DND-41 (cell line): ENCODE measurements at regions not wholly inside any gene's neighbourhood (a gene's known extent, or its start where the extent isn't known, plus 50 kb on each side); places are given as distances from the start of the nearest gene placed in this dataset.

Experiments
- ATAC-seq: fragments of 200-7000 bp; cut with Tn5 transposase; 3 replicates; pipeline ENCODE4 v1.9.1; 2021; ENCODE audit warnings: low read depth; ENCODE audit not compliant: insufficient read depth
- DNase-seq: peaks from one replicate; pipeline ENCODE4 v3.0.0-alpha.2; 2020
- H2AFZ ChIP-seq: 2 replicates; pipeline ENCODE4 v1.6.0; 2012; ENCODE audit warnings: low read depth, low read length
- H3K27ac ChIP-seq: 2 replicates; pipeline ENCODE4 v1.5.1; 2012; ENCODE audit warnings: low read length, inconsistent platforms
- H3K27me3 ChIP-seq: fragments of 200-600 bp; sonication (generic); 2 replicates; pipeline ENCODE4 v1.6.0; 2012; ENCODE audit warnings: low read length, mild to moderate bottlenecking, inconsistent platforms; ENCODE audit not compliant: insufficient read depth, poor library complexity
- H3K36me3 ChIP-seq: 2 replicates; pipeline ENCODE4 v1.5.1; 2012; ENCODE audit warnings: low read length, inconsistent platforms; ENCODE audit not compliant: insufficient read depth
- H3K4me1 ChIP-seq: 2 replicates; pipeline ENCODE4 v1.5.1; 2012; ENCODE audit warnings: mild to moderate bottlenecking, low read length; ENCODE audit not compliant: insufficient read depth
- H3K4me2 ChIP-seq: 2 replicates; pipeline ENCODE4 v1.6.0; 2012; ENCODE audit warnings: mild to moderate bottlenecking, moderate library complexity, low read length, inconsistent platforms; ENCODE audit not compliant: insufficient read depth
- H3K4me3 ChIP-seq, 2 experiments: fragments of 200-600 bp in 1 of 2; shearing (Covaris generic) in 1 of 2; 2 replicates each; pipeline ENCODE4 v1.5.1; 2012 to 2016; ENCODE audit warnings: inconsistent platforms in 2 of 2, low read length in 2 of 2, mild to moderate bottlenecking in 2 of 2, low read depth in 1 of 2, moderate library complexity in 1 of 2
- H3K79me2 ChIP-seq: 2 replicates; pipeline ENCODE4 v1.6.0; 2012; ENCODE audit warnings: low read length, inconsistent platforms; ENCODE audit not compliant: insufficient read depth
- H3K9ac ChIP-seq: 2 replicates; pipeline ENCODE4 v1.6.0; 2012; ENCODE audit warnings: low read depth, mild to moderate bottlenecking, inconsistent platforms, low read length, moderate library complexity
- H3K9me3 ChIP-seq: 2 replicates; pipeline ENCODE4 v1.5.1; 2012; ENCODE audit warnings: low read length, moderate library complexity, mild to moderate bottlenecking, inconsistent platforms; ENCODE audit not compliant: insufficient read depth, severe bottlenecking
- H4K20me1 ChIP-seq: 2 replicates; pipeline ENCODE4 v1.6.0; 2012; ENCODE audit warnings: low read length; ENCODE audit not compliant: insufficient read depth
- EZH2 ChIP-seq: IDR thresholded peaks from 3 replicates; pipeline ENCODE4 v1.6.1; 2012; ENCODE audit warnings: borderline replicate concordance, low read depth, mild to moderate bottlenecking, moderate library complexity, low read length, inconsistent platforms; ENCODE audit not compliant: severe bottlenecking
- TF ChIP-seq, protein P1 (sequence below): IDR thresholded peaks from 2 replicates; pipeline ENCODE4 v1.5.1; 2012; ENCODE audit warnings: borderline replicate concordance, low read length, moderate library complexity, mild to moderate bottlenecking; ENCODE audit not compliant: poor library complexity, severe bottlenecking; ENCODE audit errors: extremely low read depth

DNA sequence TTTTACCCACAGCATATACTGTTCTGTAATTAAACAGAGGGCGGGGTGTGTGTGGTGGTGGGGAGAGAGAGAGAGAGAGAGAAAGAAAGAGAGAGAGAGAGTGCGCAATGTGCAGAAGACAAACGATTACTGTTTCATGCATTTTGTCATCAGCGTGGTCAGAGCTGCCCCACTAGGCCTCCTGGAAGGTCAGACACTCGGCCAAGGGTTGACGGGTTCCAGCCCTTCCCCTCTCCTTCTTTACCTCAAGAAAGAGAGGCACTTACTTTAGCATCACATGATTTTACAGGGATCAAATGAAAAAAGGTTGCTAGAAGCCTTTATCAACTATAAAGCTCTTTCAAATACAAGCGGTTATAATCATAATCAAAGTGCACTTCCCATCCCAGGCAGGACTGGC is 269.2 kb upstream of the SORL1-AS1 start:
- H3K9ac ChIP-seq: no peak overlapping the region
- H3K4me3 ChIP-seq: no peak overlapping the region
- H4K20me1 ChIP-seq: no peaks in the 10 kb centered on the region
- H3K27me3 ChIP-seq: peaks cover 22% of the 10 kb centered on the region
- no peaks in the 10 kb centered on the region for H3K4me1 ChIP-seq
- H2AFZ ChIP-seq: no peak overlapping the region
- no peak overlapping the region for H3K4me2 ChIP-seq
- H3K9me3 ChIP-seq: no peaks in the 10 kb centered on the region
- no peaks in the 10 kb centered on the region for H3K79me2 ChIP-seq
- TF ChIP-seq, protein P1, sequence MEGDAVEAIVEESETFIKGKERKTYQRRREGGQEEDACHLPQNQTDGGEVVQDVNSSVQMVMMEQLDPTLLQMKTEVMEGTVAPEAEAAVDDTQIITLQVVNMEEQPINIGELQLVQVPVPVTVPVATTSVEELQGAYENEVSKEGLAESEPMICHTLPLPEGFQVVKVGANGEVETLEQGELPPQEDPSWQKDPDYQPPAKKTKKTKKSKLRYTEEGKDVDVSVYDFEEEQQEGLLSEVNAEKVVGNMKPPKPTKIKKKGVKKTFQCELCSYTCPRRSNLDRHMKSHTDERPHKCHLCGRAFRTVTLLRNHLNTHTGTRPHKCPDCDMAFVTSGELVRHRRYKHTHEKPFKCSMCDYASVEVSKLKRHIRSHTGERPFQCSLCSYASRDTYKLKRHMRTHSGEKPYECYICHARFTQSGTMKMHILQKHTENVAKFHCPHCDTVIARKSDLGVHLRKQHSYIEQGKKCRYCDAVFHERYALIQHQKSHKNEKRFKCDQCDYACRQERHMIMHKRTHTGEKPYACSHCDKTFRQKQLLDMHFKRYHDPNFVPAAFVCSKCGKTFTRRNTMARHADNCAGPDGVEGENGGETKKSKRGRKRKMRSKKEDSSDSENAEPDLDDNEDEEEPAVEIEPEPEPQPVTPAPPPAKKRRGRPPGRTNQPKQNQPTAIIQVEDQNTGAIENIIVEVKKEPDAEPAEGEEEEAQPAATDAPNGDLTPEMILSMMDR: no peak
- no peak for TF ChIP-seq EZH2
- ATAC-seq (no peak), DNase-seq (no peak)
- H3K27ac ChIP-seq: no peak overlapping the region
- H3K36me3 ChIP-seq: no peaks in the 10 kb centered on the region

DNA sequence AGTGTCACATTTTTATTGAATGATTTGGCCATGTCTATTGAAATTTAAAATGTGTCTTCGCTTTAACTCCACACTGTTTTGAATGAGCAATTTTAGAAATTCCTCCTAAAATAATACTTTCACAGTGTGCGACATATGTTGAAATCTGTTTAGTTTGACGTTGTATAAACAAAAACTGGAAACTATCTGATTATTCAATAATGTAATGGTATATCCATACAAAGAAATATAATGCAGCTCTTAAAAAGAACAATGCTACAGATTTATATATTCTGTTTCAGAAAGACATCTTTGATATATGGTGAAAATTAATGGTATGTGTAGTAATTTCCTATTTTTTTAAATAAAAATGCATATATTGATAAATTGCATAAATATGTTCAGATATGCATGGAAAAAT is 268.7 kb upstream of the SORL1-AS1 start:
- ATAC-seq (no peak), DNase-seq (no peak)
- H3K27me3 ChIP-seq: peaks cover 17% of the 10 kb centered on the region
- no peaks in the 10 kb centered on the region for H3K4me1 ChIP-seq
- H4K20me1 ChIP-seq: no peaks in the 10 kb centered on the region
- H3K9me3 ChIP-seq: no peaks in the 10 kb centered on the region
- no peak overlapping the region for H3K27ac ChIP-seq
- H3K4me2 ChIP-seq: no peak overlapping the region
- no peak overlapping the region for H3K9ac ChIP-seq
- no peaks in the 10 kb centered on the region for H3K79me2 ChIP-seq
- TF ChIP-seq, protein P1: no peak
- no peak for TF ChIP-seq EZH2
- H2AFZ ChIP-seq: no peak overlapping the region
- no peak overlapping the region for H3K4me3 ChIP-seq
- H3K36me3 ChIP-seq: no peaks in the 10 kb centered on the region

DNA sequence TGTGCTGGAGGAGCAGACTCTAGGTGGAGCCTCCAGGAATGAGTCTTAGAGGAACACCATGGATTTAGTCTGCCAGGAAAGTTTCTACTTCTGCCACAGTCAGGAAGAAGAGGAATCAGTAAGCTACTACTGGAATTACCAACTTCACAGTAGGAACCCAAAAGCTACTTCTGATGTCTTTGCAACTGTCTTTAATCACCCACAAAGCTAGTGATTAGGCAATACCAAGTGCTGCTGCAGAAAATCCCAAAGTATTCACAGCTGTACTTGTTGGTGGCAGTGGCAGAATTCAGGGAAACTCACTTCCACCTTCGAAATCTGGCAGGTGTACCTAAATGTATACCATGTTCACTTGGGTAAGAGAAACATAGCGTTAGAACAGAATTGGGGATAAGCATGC is 264.5 kb upstream of the SORL1-AS1 start:
- H3K4me2 ChIP-seq: no peak overlapping the region
- no peaks in the 10 kb centered on the region for H3K4me1 ChIP-seq
- DNase-seq (no peak), ATAC-seq (no peak)
- no peak overlapping the region for H3K4me3 ChIP-seq
- TF ChIP-seq, protein P1: no peak
- no peak for TF ChIP-seq EZH2
- H3K36me3 ChIP-seq: no peaks in the 10 kb centered on the region
- no peak overlapping the region for H2AFZ ChIP-seq
- no peak overlapping the region for H3K9ac ChIP-seq
- H3K27me3 ChIP-seq: peaks cover 3% of the 10 kb centered on the region
- H4K20me1 ChIP-seq: no peaks in the 10 kb centered on the region
- no peak overlapping the region for H3K27ac ChIP-seq
- no peaks in the 10 kb centered on the region for H3K79me2 ChIP-seq
- no peaks in the 10 kb centered on the region for H3K9me3 ChIP-seq

DNA sequence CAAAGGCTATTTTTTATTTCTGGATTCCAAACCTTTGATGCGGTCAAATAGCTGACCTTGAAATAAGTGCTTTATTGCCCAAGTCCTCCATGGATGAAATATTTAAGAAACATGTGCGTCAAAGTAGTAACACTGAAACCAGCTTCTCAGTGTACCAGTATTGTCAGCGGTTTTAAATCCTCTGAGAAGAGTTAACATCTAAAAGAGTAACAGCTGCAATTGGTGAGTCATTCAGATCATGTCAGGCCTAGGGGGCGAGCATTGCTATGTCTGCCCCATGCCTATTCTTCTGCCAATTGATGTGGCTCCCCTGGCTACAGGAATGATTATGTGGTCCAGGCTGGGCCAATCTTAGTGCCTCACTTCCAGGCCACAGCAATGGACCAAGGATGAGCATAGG is 263.3 kb upstream of the SORL1-AS1 start:
- Histone ChIP-seq H3K9ac (no peak overlapping the region), H3K27me3 (peaks cover 3% of the 10 kb centered on the region), H3K4me1 (no peaks in the 10 kb centered on the region), H3K4me2 (no peak overlapping the region), H3K9me3 (no peaks in the 10 kb centered on the region), H2AFZ (no peak overlapping the region), H3K79me2 (no peaks in the 10 kb centered on the region), H4K20me1 (no peaks in the 10 kb centered on the region), H3K27ac (no peak overlapping the region), H3K36me3 (no peaks in the 10 kb centered on the region), H3K4me3 (no peak overlapping the region)
- no peak for TF ChIP-seq EZH2
- TF ChIP-seq, protein P1: no peak
- no peak for ATAC-seq
- no peak for DNase-seq
